ENCODE measurements at regions not wholly inside any gene's neighbourhood (a gene's known extent, or its start where the extent isn't known, plus 50 kb on each side); places are given as distances from the start of the nearest gene placed in this dataset.

DNA sequence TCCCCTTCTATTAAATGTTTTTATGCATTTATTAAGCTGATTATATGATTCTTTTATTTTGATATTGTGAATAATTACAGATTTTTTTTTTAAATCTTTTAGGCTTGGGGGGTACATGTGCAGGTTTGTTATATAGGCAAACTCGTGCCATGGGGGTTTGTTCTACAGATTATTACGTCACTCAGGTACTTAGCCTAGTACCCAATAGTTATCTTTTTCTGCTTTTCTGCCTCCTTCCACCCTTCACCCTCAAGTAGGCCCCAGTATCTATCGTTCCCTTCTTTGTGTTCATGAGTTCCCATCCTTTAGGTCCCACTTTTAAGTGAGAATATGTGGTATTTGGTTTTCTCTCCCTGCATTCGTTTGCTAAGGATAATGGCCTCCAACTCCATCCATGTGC lies 92.2 kb upstream of the CWC22 start:
- TF ChIP-seq EZH2 (IDR thresholded peaks at IDR 0.05; ENCODE audit: insufficient read depth, poor library complexity, severe bottlenecking) (no peak), EZH2phosphoT487 (IDR thresholded peaks at IDR 0.05; ENCODE audit: insufficient read depth, low read depth) (no peak)
